IMR-90 (cell line): ENCODE measurements at regions not wholly inside any gene's neighbourhood (a gene's known extent, or its start where the extent isn't known, plus 50 kb on each side); places are given as distances from the start of the nearest gene placed in this dataset.

Experiments used
- ATAC-seq: fragments of 200-7000 bp; cut with Tn5 transposase; 2 replicates; pipeline ENCODE4 v1.9.1; 2020; ENCODE audit warnings: low read depth, mild to moderate bottlenecking, moderate library complexity
- BruUV-seq: library from RNA; stranded (reverse); fragments of 400-500 nt; replicated peaks from 2 replicates; lab custom pipeline; 2021; lab: Mats Ljungman, UMichigan
- CTCF ChIA-PET: fragments of 300-600 bp; formaldehyde crosslinking; extraction: SDS; loops from one replicate; lab custom pipeline; 2021; ENCODE audit warnings: antibody characterized with exemption; lab: Yijun Ruan, JAX
- POLR2A ChIA-PET: fragments of 300-600 bp; sonication (Branson Sonifier 250); formaldehyde crosslinking; loops from one replicate; lab custom pipeline; 2022; ENCODE audit warnings: antibody characterized with exemption; ENCODE audit not compliant: unreplicated experiment; lab: Charles Lee
- DNase-seq: peaks from one replicate; pipeline ENCODE4 v3.0.0; 2013
- H2AFZ ChIP-seq: replicated peaks from 2 replicates; pipeline ENCODE3; 2013; ENCODE audit warnings: low read length, mild to moderate bottlenecking; ENCODE audit not compliant: poor library complexity
- H2AK5ac ChIP-seq: 2 replicates; pipeline ENCODE4 v1.6.1; 2013; ENCODE audit warnings: low read depth, low read length, inconsistent platforms
- H2AK9ac ChIP-seq: replicated peaks from 2 replicates; pipeline ENCODE3; 2013; ENCODE audit warnings: mild to moderate bottlenecking, low read depth, low read length, moderate library complexity; ENCODE audit not compliant: poor library complexity
- H2BK120ac ChIP-seq: 2 replicates; pipeline ENCODE4 v1.6.1; 2013; ENCODE audit warnings: low read depth, low read length, inconsistent platforms
- H2BK15ac ChIP-seq: 3 replicates; pipeline ENCODE4 v1.6.1; 2013; ENCODE audit warnings: low read depth, low read length, inconsistent platforms
- H2BK20ac ChIP-seq: 2 replicates; pipeline ENCODE4 v1.6.1; 2013; ENCODE audit warnings: low read depth, mild to moderate bottlenecking, inconsistent platforms, low read length, moderate library complexity
- H2BK5ac ChIP-seq: 2 replicates; pipeline ENCODE4 v1.6.1; 2013; ENCODE audit warnings: mild to moderate bottlenecking, low read depth, low read length, inconsistent platforms; ENCODE audit not compliant: poor library complexity, severe bottlenecking
- H3K14ac ChIP-seq: replicated peaks from 2 replicates; pipeline ENCODE4 v1.6.1; 2013; ENCODE audit warnings: low read depth, low read length, inconsistent platforms
- H3K18ac ChIP-seq: 2 replicates; pipeline ENCODE4 v1.6.1; 2013; ENCODE audit warnings: low read depth, low read length, control low read depth
- H3K23ac ChIP-seq: 2 replicates; pipeline ENCODE4 v1.6.1; 2013; ENCODE audit warnings: low read depth, low read length, inconsistent platforms
- H3K27ac ChIP-seq: 2 replicates; pipeline ENCODE4 v1.5.1; 2013; ENCODE audit warnings: mild to moderate bottlenecking, control low read depth, low read length; ENCODE audit not compliant: insufficient read depth
- H3K27me3 ChIP-seq: 2 replicates; pipeline ENCODE4 v1.6.1; 2013; ENCODE audit warnings: low read length; ENCODE audit not compliant: control insufficient read depth, insufficient read depth
- H3K36me3 ChIP-seq: 2 replicates; pipeline ENCODE4 v1.6.1; 2013; ENCODE audit warnings: low read length, mixed read lengths; ENCODE audit not compliant: control insufficient read depth, insufficient read depth
- H3K4ac ChIP-seq: 2 replicates; pipeline ENCODE4 v1.6.1; 2013; ENCODE audit warnings: low read depth, low read length, inconsistent platforms
- H3K4me1 ChIP-seq: 2 replicates; pipeline ENCODE4 v1.6.1; 2013; ENCODE audit warnings: low read length, mixed read lengths; ENCODE audit not compliant: control insufficient read depth, insufficient read depth
- H3K4me2 ChIP-seq: 2 replicates; pipeline ENCODE4 v1.6.1; 2013; ENCODE audit warnings: low read depth, mild to moderate bottlenecking, control low read depth, low read length, moderate library complexity
- H3K4me3 ChIP-seq: 2 replicates; pipeline ENCODE4 v1.5.1; 2013; ENCODE audit warnings: low read depth, mild to moderate bottlenecking, control low read depth, low read length, moderate library complexity; ENCODE audit not compliant: insufficient read depth
- H3K56ac ChIP-seq: 2 replicates; pipeline ENCODE4 v1.6.1; 2013; ENCODE audit warnings: low read length, inconsistent platforms; ENCODE audit not compliant: insufficient read depth; ENCODE audit errors: extremely low read depth
- H3K79me1 ChIP-seq, 2 experiments: 2 replicates each; pipeline ENCODE4 v1.6.1; 2013; ENCODE audit warnings: low read length in 2 of 2, inconsistent platforms in 1 of 2, low read depth in 1 of 2
- H3K9ac ChIP-seq: 2 replicates; pipeline ENCODE4 v1.6.1; 2013; ENCODE audit warnings: low read depth, low read length, control low read depth
- H3K9me1 ChIP-seq: 2 replicates; pipeline ENCODE4 v1.6.1; 2013; ENCODE audit warnings: low read length, inconsistent platforms; ENCODE audit not compliant: insufficient read depth
- H3K9me3 ChIP-seq: 2 replicates; pipeline ENCODE4 v1.6.1; 2013; ENCODE audit warnings: low read length; ENCODE audit not compliant: control insufficient read depth, insufficient read depth
- H4K20me1 ChIP-seq: 2 replicates; pipeline ENCODE4 v1.6.1; 2013; ENCODE audit warnings: low read length, inconsistent platforms; ENCODE audit not compliant: insufficient read depth
- H4K5ac ChIP-seq: 2 replicates; pipeline ENCODE4 v1.6.1; 2013; ENCODE audit warnings: mild to moderate bottlenecking, low read depth, low read length, control low read depth
- H4K8ac ChIP-seq, 2 experiments: 2 replicates each; pipeline ENCODE4 v1.6.1; 2013; ENCODE audit warnings: low read depth in 2 of 2, low read length in 2 of 2, control low read depth in 1 of 2, inconsistent platforms in 1 of 2
- H4K91ac ChIP-seq: 2 replicates; pipeline ENCODE4 v1.6.1; 2013; ENCODE audit warnings: low read depth, low read length, inconsistent platforms; ENCODE audit not compliant: insufficient read depth
- BHLHE40 ChIP-seq: fragments of 150-350 bp; IDR thresholded peaks from 2 replicates; pipeline ENCODE4 v1.6.1; 2016; ENCODE audit warnings: mild to moderate bottlenecking, low read depth, low read length
- MAFK ChIP-seq: IDR thresholded peaks from 2 replicates; pipeline ENCODE4 v1.6.1; 2012; ENCODE audit warnings: low read depth, low read length, improper control_type of control experiment
- NFE2L2 ChIP-seq: fragments of 150-350 bp; IDR thresholded peaks from 2 replicates; pipeline ENCODE4 v1.6.1; 2016; ENCODE audit warnings: low read depth, mild to moderate bottlenecking, low read length
- RCOR1 ChIP-seq: IDR thresholded peaks from 2 replicates; pipeline ENCODE4 v1.6.1; 2012; ENCODE audit warnings: mild to moderate bottlenecking, low read length, improper control_type of control experiment; ENCODE audit not compliant: insufficient replicate concordance
- SMC3 ChIP-seq: fragments of 150-350 bp; IDR thresholded peaks from 2 replicates; pipeline ENCODE4 v1.6.1; 2016; ENCODE audit warnings: low read depth, mild to moderate bottlenecking, antibody characterized with exemption, low read length, moderate library complexity
- WGBS, 2 experiments: methylation state at CpG; one replicate each; pipeline versions ENCODE4 v1.1.5 to v1.1.7; 2013; ENCODE audit warnings: missing lambda C conversion rate in 2 of 2; ENCODE audit not compliant: insufficient read length in 1 of 2; ENCODE audit errors: extremely low coverage in 2 of 2; 5-methylcytosine and 5-hydroxymethylcytosine counted together
- dilution Hi-C: fragments of 300-500 bp; cut with HindIII; formaldehyde crosslinking; loops from one replicate; pipeline ENCODE4 v1.14.3; 2018; ENCODE audit warnings: low sequenced_read_pairs; ENCODE audit not compliant: unreplicated experiment
- in situ Hi-C: fragments of 300-500 bp; cut with MboI; formaldehyde crosslinking; loops from 3 replicates; pipeline ENCODE4 v1.14.3; 2019; ENCODE audit warnings: low sequenced_read_pairs, inconsistent platforms, mixed read lengths
- intact Hi-C: fragments of 100-400 bp; cut with micrococcal nuclease; formaldehyde crosslinking; loops from 2 replicates; pipeline ENCODE4 v1.10.0; 2022

- no peak overlapping the region for H3K23ac ChIP-seq
- H3K9ac ChIP-seq, result no peak overlapping the region
- H2AK9ac ChIP-seq, result no peak overlapping the region
- H3K27me3 ChIP-seq, result peaks cover 2% of the 10 kb centered on the region
- no peak overlapping the region for H2BK5ac ChIP-seq
- no TSS peak for BruUV-seq
- no peak overlapping the region for H2BK120ac ChIP-seq
- ChIA-PET POLR2A (no interaction called here), CTCF (interaction anchor here (0.5 to 0.6 kb wide), 2 partner anchors 734 to 1056 kb away, joined by 3 to 4 read pairs; no protein-coding TSS in a partner anchor)
- DNase-seq (no peak), ATAC-seq (no peak)
- H3K56ac ChIP-seq, result no peak overlapping the region
- no peak overlapping the region for H4K91ac ChIP-seq
- H3K9me1 ChIP-seq, result no peaks in the 10 kb centered on the region
- no peak overlapping the region for H2AK5ac ChIP-seq
- no peak for TF ChIP-seq RCOR1
- TF ChIP-seq MAFK, result no peak
- TF ChIP-seq BHLHE40, result no peak
- TF ChIP-seq SMC3, result no peak
- no peak for TF ChIP-seq NFE2L2
- no peak overlapping the region for H3K14ac ChIP-seq
- H3K18ac ChIP-seq, result no peak overlapping the region
- in situ Hi-C loops (no loop called here), intact Hi-C loops (no loop called here), dilution Hi-C loops (no loop called here)
- no peaks in the 10 kb centered on the region for H3K9me3 ChIP-seq
- H3K27ac ChIP-seq, result no peak overlapping the region
- H3K4me2 ChIP-seq, result no peak overlapping the region
- no peak overlapping the region for H4K5ac ChIP-seq
- H2BK15ac ChIP-seq, result no peak overlapping the region
- H4K8ac ChIP-seq, result no peak overlapping the region
- no peaks in the 10 kb centered on the region for H3K4me1 ChIP-seq
- WGBS, 2 experiments, result no CpG with 5 or more reads among the region's 1 CpG
- no peaks in the 10 kb centered on the region for H4K20me1 ChIP-seq
- H2AFZ ChIP-seq, result no peak overlapping the region
- H2BK20ac ChIP-seq, result no peak overlapping the region
- no peaks in the 10 kb centered on the region for H3K79me1 ChIP-seq
- no peak overlapping the region for H3K4me3 ChIP-seq
- no peak overlapping the region for H3K4ac ChIP-seq
- H3K36me3 ChIP-seq, result no peaks in the 10 kb centered on the region
These were observed 224.8 kb upstream of the TMCO5A start for GRCh38 chr15:37709669-37710068.
